ENCODE measurements at regions not wholly inside any gene's neighbourhood (a gene's known extent, or its start where the extent isn't known, plus 50 kb on each side); places are given as distances from the start of the nearest gene placed in this dataset.

- no peaks in the 10 kb centered on the region for H3K4me1 ChIP-seq
- intact Hi-C loops (cut with DNase I), result no loop called here
- TF ChIP-seq CTCF (IDR thresholded peaks at IDR 0.05) (no peak), POLR2A (IDR thresholded peaks at IDR 0.05) (no peak)
- H3K4me3 ChIP-seq, result no peak overlapping the region
- H3K27me3 ChIP-seq, result no peaks in the 10 kb centered on the region
- H3K36me3 ChIP-seq (replicated peaks in 1 of 2; ENCODE audit: insufficient read depth in 1 of 2, low read depth in 2 of 2), result no peaks in the 10 kb centered on the region
- no peak for ATAC-seq
- H3K27ac ChIP-seq, result no peak overlapping the region
- no peak for DNase-seq
- H3K9me3 ChIP-seq, result no peaks in the 10 kb centered on the region
- WGBS, 2 donors, result 76 to 86% methylated on average over 7 to 16 of the region's 16 CpGs
Observed at GRCh38 chr7:20560325-20561180, 54.9 kb upstream of the ABCB5 start.

- no peak for TF ChIP-seq CTCF (IDR thresholded peaks at IDR 0.05)
- TF ChIP-seq POLR2A (IDR thresholded peaks at IDR 0.05), result no peak
- Histone ChIP-seq H3K9me3 (no peaks in the 10 kb centered on the region), H3K27me3 (no peaks in the 10 kb centered on the region), H3K36me3 (replicated peaks in 1 of 2; ENCODE audit: insufficient read depth in 1 of 2, low read depth in 2 of 2) (no peaks in the 10 kb centered on the region), H3K4me1 (no peaks in the 10 kb centered on the region), H3K4me3 (no peak overlapping the region), H3K27ac (no peak overlapping the region)
- no peak for ATAC-seq
- intact Hi-C loops (cut with DNase I), result no loop called here
- DNase-seq, result no peak
- WGBS, 2 donors, result 74 to 77% methylated on average over 4 of the region's 4 CpGs
Observed at GRCh38 chr7:20561466-20561865, 54.0 kb upstream of the ABCB5 start.

- Histone ChIP-seq H3K9me3 (no peaks in the 10 kb centered on the region), H3K4me3 (no peak overlapping the region), H3K36me3 (replicated peaks in 1 of 2; ENCODE audit: insufficient read depth in 1 of 2, low read depth in 2 of 2) (no peaks in the 10 kb centered on the region), H3K27me3 (no peaks in the 10 kb centered on the region), H3K27ac (no peak overlapping the region), H3K4me1 (no peaks in the 10 kb centered on the region)
- intact Hi-C loops (cut with DNase I), result no loop called here
- ATAC-seq (no peak), DNase-seq (no peak)
- TF ChIP-seq POLR2A (IDR thresholded peaks at IDR 0.05) (no peak), CTCF (IDR thresholded peaks at IDR 0.05) (no peak)
Observed at GRCh38 chr7:20561908-20562307, 53.6 kb upstream of the ABCB5 start.

GRCh38 chr7:20562461-20562860 is 53.0 kb upstream of the ABCB5 start:
- Histone ChIP-seq H3K9me3 (no peaks in the 10 kb centered on the region), H3K27me3 (no peaks in the 10 kb centered on the region), H3K27ac (no peak overlapping the region), H3K4me3 (no peak overlapping the region), H3K4me1 (no peaks in the 10 kb centered on the region), H3K36me3 (replicated peaks in 1 of 2; ENCODE audit: insufficient read depth in 1 of 2, low read depth in 2 of 2) (no peaks in the 10 kb centered on the region)
- no peak for ATAC-seq
- no peak for TF ChIP-seq POLR2A (IDR thresholded peaks at IDR 0.05)
- TF ChIP-seq CTCF (IDR thresholded peaks at IDR 0.05), result no peak
- no peak for DNase-seq
- intact Hi-C loops (cut with DNase I), result no loop called here
- 47 to 48% methylated on average over 4 of the region's 4 CpGs for WGBS, 2 donors

Data from body of pancreas (tissue), 4 donors.